ENCODE measurements at regions not wholly inside any gene's neighbourhood (a gene's known extent, or its start where the extent isn't known, plus 50 kb on each side); places are given as distances from the start of the nearest gene placed in this dataset.

GRCh38 chr22:48327721-48328120 is 1500.0 kb downstream of the BRD1 start:
- DNase-seq (ENCODE audit: low read depth): no peak

- no peak for DNase-seq (ENCODE audit: low read depth)
These were observed 1503.9 kb downstream of the BRD1 start for GRCh38 chr22:48323746-48324145.

- DNase-seq (ENCODE audit: low read depth): no peak
These were observed 1504.8 kb downstream of the BRD1 start for GRCh38 chr22:48322907-48323306.

- no peak for DNase-seq (ENCODE audit: low read depth)
These were observed 1505.6 kb downstream of the BRD1 start for GRCh38 chr22:48321986-48322545.

GRCh38 chr22:48320683-48321451 is 1506.8 kb downstream of the BRD1 start:
- no peak for DNase-seq (ENCODE audit: low read depth)

- DNase-seq (ENCODE audit: low read depth): no peak
These were observed 1507.5 kb downstream of the BRD1 start for GRCh38 chr22:48320048-48320682.

GRCh38 chr22:48319321-48320047 is 1508.2 kb downstream of the BRD1 start:
- no peak for DNase-seq (ENCODE audit: low read depth)

GRCh38 chr22:48318575-48319320 is 1508.9 kb downstream of the BRD1 start:
- no peak for DNase-seq (ENCODE audit: low read depth)

GRCh38 chr22:48318173-48318572 is 1509.5 kb downstream of the BRD1 start:
- DNase-seq (ENCODE audit: low read depth): no peak

- DNase-seq (ENCODE audit: low read depth): no peak
These were observed 1511.1 kb downstream of the BRD1 start for GRCh38 chr22:48316257-48317250.

- no peak for DNase-seq (ENCODE audit: low read depth)
These were observed 1512.0 kb downstream of the BRD1 start for GRCh38 chr22:48315439-48316256.

GRCh38 chr22:48314073-48314472 is 1513.6 kb downstream of the BRD1 start:
- no peak for DNase-seq (ENCODE audit: low read depth)

GRCh38 chr22:48313175-48313830 is 1514.4 kb downstream of the BRD1 start:
- DNase-seq (ENCODE audit: low read depth): no peak

- DNase-seq (ENCODE audit: low read depth): no peak
These were observed 1516.9 kb downstream of the BRD1 start for GRCh38 chr22:48310740-48311139.

- no peak for DNase-seq (ENCODE audit: low read depth)
These were observed 1517.4 kb downstream of the BRD1 start for GRCh38 chr22:48310289-48310688.

GRCh38 chr22:48309836-48310235 is 1517.8 kb downstream of the BRD1 start:
- DNase-seq (ENCODE audit: low read depth): no peak

GRCh38 chr22:48309115-48309705 is 1518.5 kb downstream of the BRD1 start:
- DNase-seq (ENCODE audit: low read depth): no peak

- DNase-seq (ENCODE audit: low read depth): no peak
These were observed 1519.7 kb downstream of the BRD1 start for GRCh38 chr22:48307931-48308330.
